PFSK-1 (cell line): ENCODE measurements at regions not wholly inside any gene's neighbourhood (a gene's known extent, or its start where the extent isn't known, plus 50 kb on each side); places are given as distances from the start of the nearest gene placed in this dataset.

ENCODE experiments used
- FOXP2 ChIP-seq: optimal IDR thresholded peaks from 2 replicates; pipeline ENCODE3; 2011; ENCODE audit warnings: borderline replicate concordance, control low read depth, inconsistent platforms; ENCODE audit not compliant: insufficient read depth; ENCODE audit errors: extremely low read length, extremely low read depth
- POLR2AphosphoS5 ChIP-seq: IDR thresholded peaks from 2 replicates; pipeline ENCODE4 v1.6.1; 2012; ENCODE audit warnings: low read depth, mild to moderate bottlenecking, control low read depth, low read length, moderate library complexity
- SIN3A ChIP-seq: IDR thresholded peaks from 2 replicates; pipeline ENCODE4 v1.6.1; 2012; ENCODE audit warnings: mild to moderate bottlenecking, low read length, moderate library complexity, borderline replicate concordance; ENCODE audit not compliant: insufficient read depth
- TAF1 ChIP-seq: IDR thresholded peaks from 2 replicates; pipeline ENCODE4 v1.6.1; 2012; ENCODE audit warnings: low read length, control low read depth, borderline replicate concordance; ENCODE audit not compliant: insufficient read depth
- TF ChIP-seq, protein P1 (sequence below), 2 experiments: IDR thresholded peaks; 2 replicates each; pipeline versions ENCODE4 v1.6.1 to v1.8.0; 2011 to 2012; ENCODE audit warnings: low read depth in 2 of 2, low read length in 2 of 2, control low read depth in 1 of 2, inconsistent platforms in 1 of 2, mild to moderate bottlenecking in 1 of 2, moderate library complexity in 1 of 2; ENCODE audit not compliant: insufficient read depth in 1 of 2

DNA sequence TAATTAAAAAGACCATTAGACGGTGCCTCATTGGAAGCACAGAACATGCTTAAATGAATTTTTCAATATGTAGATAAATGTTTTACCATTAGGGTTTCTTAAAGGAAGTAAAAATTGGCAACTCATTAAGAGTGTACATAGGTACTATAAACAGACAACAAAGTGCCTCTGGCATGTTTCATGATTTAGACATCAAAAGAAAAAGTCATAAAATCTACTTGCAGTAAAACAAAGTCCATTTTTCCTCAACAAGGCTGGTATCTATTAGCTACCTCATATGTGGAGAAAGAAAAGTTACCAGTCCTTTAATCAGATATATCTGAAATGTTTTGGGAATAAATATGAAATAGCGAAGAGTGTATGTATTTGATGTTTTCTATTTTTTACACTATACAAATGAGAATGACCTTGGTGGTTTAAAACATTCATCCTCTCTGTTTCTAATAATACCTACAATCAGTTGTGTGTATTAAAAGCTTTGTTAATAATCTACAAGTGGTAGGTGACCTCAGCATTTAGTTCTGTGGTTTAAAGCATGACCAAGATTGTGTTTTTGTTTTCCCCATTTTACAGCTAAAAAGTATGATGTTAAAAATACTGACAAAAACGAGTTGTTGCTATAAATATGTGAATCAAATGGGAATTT, 87.5 kb downstream of the HDGFL1 start:
- TF ChIP-seq TAF1, result no peak
- TF ChIP-seq SIN3A, result no peak

DNA sequence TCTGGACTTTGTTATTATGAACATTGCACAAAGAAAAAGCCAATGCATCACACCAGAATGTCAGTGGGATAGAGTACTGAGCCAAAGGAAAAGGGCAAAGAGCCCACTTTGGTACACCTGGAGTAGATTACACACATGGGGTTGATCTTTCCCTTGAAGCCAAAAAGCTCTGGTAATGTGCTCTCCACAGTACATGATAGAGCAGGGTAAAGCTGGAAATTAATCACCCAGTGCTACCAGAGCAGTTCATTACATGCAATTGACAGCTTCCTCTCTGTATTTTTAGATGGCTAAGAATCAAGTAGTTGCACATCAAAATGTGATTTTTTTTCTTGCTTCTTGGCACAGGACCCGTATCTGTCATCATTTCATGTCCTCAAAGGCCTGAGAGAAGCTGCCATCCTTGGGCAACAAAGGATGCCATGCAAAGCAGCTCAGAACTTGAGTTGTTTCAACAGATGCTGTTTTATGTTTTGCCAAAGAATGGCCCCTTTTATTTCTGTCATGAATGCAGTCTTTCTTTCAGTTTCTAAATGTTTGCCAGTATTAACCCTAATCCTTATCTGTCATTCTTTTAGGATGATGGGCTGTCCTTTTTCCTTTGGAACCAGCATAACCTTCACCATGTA, 88.1 kb downstream of the HDGFL1 start:
- TF ChIP-seq SIN3A (no peak), TAF1 (no peak), POLR2AphosphoS5 (no peak), FOXP2 (no peak)
- TF ChIP-seq, protein P1, sequence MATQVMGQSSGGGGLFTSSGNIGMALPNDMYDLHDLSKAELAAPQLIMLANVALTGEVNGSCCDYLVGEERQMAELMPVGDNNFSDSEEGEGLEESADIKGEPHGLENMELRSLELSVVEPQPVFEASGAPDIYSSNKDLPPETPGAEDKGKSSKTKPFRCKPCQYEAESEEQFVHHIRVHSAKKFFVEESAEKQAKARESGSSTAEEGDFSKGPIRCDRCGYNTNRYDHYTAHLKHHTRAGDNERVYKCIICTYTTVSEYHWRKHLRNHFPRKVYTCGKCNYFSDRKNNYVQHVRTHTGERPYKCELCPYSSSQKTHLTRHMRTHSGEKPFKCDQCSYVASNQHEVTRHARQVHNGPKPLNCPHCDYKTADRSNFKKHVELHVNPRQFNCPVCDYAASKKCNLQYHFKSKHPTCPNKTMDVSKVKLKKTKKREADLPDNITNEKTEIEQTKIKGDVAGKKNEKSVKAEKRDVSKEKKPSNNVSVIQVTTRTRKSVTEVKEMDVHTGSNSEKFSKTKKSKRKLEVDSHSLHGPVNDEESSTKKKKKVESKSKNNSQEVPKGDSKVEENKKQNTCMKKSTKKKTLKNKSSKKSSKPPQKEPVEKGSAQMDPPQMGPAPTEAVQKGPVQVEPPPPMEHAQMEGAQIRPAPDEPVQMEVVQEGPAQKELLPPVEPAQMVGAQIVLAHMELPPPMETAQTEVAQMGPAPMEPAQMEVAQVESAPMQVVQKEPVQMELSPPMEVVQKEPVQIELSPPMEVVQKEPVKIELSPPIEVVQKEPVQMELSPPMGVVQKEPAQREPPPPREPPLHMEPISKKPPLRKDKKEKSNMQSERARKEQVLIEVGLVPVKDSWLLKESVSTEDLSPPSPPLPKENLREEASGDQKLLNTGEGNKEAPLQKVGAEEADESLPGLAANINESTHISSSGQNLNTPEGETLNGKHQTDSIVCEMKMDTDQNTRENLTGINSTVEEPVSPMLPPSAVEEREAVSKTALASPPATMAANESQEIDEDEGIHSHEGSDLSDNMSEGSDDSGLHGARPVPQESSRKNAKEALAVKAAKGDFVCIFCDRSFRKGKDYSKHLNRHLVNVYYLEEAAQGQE (IDR thresholded peaks at IDR 0.05; ENCODE audit: insufficient read depth in 1 of 2, low read depth in 2 of 2, low read length in 2 of 2), result no peak

DNA sequence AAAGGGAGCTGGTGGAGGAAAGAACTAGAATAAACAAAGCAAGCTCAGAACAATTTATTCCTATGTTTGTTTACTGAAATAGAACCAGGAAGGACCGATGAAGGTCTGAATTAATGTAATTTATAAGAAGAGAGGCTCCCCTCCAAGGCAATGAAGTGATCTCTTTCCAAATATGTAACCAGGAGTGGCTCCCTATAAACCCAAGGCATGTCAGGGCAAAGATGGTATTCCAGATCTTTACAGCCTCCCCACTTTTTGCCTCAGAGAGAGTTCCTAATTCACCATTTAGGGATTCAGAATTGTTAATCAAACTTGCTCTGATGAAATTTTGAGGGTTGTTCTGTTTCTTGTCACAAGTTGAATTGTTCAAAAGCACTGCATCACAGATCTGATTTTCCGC, 88.8 kb downstream of the HDGFL1 start:
- no peak for TF ChIP-seq SIN3A
- TF ChIP-seq POLR2AphosphoS5, result no peak
- no peak for TF ChIP-seq FOXP2
- TF ChIP-seq, protein P1 (IDR thresholded peaks at IDR 0.05; ENCODE audit: insufficient read depth in 1 of 2, low read depth in 2 of 2, low read length in 2 of 2), result no peak
- TF ChIP-seq TAF1, result no peak

DNA sequence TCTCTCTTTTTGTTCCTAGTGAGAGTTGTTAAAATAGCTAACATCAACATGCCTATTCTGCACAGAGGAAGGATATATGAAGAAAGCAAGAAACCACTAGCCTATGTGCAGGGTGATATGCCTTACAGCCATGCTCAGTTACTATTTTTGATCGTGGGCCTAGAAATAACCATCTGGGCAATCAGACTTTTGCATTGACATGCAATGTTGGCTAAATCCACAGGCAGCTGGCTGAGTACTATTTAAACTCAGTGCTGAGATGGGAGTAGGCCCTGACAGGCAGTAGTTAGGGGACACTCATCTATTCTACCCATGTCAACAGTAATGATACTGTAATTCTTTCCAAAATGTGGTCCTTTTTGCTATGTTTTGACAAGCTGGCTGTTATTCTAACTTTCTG, 89.6 kb downstream of the HDGFL1 start:
- no peak for TF ChIP-seq POLR2AphosphoS5
- TF ChIP-seq TAF1, result no peak
- TF ChIP-seq SIN3A, result no peak
- TF ChIP-seq, protein P1 (IDR thresholded peaks at IDR 0.05; ENCODE audit: insufficient read depth in 1 of 2, low read depth in 2 of 2, low read length in 2 of 2), result no peak
- TF ChIP-seq FOXP2, result no peak

DNA sequence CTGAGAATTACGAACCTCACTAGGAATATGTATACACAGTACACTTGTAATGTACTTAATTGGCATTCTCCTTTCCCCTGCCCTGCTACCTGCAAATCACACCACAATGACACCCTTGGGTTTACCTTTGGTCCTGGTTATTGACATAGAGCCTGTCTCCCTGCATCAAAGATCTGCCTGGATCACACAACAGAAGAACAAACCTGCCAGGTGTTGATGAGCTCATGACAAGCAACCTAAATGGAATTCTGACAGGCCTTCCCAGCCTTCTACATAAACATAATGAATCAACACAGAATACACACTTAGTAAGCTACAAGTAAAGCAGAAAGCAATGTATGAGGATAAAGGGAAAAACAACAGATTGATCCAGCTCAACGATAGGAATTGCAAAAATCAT, 95.6 kb downstream of the HDGFL1 start:
- TF ChIP-seq TAF1 (no peak), POLR2AphosphoS5 (no peak), FOXP2 (no peak), SIN3A (no peak)
- TF ChIP-seq, protein P1 (IDR thresholded peaks at IDR 0.05; ENCODE audit: insufficient read depth in 1 of 2, low read depth in 2 of 2, low read length in 2 of 2), result no peak
